HPDE6-E6E7 (cell line): ENCODE measurements at regions not wholly inside any gene's neighbourhood (a gene's known extent, or its start where the extent isn't known, plus 50 kb on each side); places are given as distances from the start of the nearest gene placed in this dataset.
A peak's percentile ranks its signal among the peaks of the same experiment; 100 is the strongest.
"Not testable (repeated sequence)": the region's sequence is repeated elsewhere in the genome, so short reads cannot be mapped to it uniquely, and the experiment has no call there.

ENCODE experiments used
- DNase-seq: peaks from one replicate; pipeline ENCODE4 v3.0.0; 2011; ENCODE audit warnings: missing footprints; ENCODE audit errors: extremely low spot score

DNA sequence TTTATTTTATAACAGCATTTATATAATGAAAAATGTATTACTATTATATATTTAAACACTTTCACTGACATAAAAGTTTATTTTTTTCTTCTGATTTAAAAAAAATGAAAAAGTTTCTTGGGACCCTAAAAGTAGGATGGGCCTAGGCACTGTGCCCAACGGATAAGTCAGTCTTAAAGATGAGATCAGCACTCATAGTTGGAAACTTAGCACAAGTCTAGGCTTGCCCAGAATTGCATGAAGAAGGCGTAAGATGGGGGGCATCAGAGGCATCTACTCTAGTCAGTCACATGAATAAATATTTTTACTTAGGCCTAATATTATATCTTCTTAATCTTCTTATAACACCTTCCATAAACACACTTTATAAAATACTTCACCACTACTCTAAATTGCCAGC is 306.7 kb upstream of the GRID2 start:
- DNase-seq: no peak

DNA sequence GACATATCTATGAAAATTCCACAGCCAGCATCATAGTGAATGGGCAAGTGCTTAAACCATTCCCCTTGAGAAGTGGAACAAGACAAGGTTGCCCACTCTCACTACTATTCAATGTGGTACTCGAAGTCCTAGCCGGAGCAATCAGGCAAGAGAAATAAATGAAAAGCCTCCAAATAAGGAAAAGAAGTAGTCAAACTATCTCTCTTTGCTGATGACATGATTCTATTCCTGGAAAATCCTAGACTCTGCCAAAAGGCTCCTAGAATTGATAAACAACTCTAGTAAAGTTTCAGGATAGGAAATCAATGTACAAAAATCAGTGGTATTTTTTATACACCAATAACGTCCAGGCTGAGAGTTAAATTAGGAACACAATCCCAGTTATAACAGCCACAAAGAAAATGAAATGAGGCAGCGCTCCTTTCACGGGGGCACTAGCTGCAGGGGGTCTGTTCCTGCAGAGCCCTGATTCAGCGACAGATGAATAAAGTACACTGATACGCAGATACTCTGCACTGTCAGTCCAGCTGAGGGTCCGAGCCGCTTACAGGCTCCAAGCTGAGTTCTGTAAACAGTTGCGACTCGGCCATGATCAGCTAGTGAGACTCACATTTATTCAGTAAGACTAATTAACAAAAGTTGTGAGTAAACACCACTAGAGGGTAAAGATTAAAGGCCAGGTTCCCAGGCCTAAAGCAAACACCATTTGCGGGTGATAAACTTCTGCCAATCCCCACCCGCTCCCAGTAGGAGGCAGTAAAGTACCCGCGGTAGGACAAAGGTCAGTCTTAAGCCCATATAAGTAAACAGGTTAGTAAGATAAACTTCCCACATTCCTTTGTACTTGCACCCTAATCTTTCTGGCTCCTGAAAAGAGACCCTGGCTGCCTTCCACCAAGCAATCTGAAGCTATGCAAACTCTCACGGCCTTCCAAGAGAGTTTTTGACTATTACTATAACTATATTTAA is 290.6 kb upstream of the GRID2 start:
- DNase-seq: no peak

- DNase-seq: no peak
Measured at GRCh38 chr4:92014067-92014466, 289.7 kb upstream of the GRID2 start.

- no peak for DNase-seq
Measured at GRCh38 chr4:92021203-92021602, 282.6 kb upstream of the GRID2 start.

GRCh38 chr4:92021788-92022187 is 282.0 kb upstream of the GRID2 start:
- DNase-seq: no peak

DNA sequence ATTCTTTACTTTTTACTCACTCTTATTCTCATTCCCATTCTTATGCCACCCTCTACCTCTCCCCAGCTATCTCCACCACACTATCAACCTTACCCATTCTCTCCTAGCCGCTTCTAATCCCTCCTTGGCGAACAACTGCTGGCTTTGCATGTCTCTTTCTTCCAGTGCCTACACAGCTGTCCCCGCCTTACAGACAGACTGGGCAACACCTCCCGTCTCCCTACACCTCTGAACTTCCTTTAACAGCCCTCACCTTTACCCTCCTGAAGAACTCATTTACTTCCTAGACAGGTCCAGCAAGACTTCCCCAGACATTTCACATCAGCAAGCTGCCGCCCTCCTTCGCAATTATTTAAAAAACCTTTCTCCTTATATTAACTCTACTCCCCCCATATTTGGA is 274.9 kb upstream of the GRID2 start:
- DNase-seq: not testable (repeated sequence)

DNA sequence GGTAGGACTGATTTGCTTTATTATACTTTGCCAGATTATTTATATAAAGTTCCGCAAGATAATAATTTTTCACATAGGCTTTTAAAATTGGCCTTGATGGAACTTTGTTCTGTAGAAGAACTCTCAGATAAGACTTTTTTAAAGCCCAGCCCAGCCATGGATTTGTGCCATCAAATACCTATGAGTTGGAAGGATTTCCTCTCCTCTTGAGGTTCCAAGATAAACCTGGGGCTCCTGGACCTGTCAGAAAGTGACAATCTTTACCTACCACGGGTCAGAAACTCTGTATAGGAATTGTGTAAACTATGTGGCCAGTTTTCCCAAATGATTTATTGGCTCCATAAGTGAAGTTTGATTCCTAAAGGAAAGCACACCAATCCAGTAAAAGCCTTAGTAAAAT is 271.9 kb upstream of the GRID2 start:
- DNase-seq: no peak

DNA sequence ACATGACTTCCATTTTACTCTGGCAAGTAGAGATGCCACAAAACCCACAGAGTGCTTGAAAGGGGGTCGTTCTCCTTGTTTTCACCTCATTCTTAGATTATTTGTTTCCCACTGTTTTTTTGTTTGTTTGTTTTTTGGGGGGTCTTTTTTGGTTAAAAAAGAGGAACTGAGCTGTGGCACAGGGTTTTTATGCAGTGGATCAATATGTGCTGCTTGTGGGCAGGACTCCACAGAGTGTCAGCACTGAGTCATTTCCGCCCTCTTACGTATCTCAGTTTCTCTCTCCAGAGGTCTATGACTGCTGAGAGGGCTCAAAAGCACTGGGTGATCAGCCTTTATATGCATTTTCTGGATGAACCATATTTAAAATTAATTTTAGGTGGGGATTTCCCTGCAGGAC is 268.1 kb upstream of the GRID2 start:
- DNase-seq: no peak

DNA sequence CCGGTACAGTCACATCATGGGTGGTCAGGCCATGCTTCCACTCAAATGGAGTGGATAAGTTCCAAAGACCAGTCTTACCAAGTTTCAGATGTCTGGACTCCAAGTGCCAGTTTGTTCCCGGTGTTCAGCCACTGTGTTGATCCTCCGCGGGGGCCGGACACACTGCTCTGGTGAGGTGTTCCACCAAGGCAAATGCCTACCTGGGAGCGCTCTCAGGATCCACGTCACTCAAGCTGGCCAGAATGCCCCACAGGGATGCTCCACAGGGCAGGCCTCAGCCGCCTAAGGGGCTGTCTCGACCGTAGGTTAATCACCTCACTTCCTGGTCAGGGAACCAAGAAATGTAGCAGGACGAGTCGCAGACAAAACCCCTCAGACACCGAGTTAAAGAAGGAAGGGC is 258.0 kb upstream of the GRID2 start:
- DNase-seq: no peak

DNA sequence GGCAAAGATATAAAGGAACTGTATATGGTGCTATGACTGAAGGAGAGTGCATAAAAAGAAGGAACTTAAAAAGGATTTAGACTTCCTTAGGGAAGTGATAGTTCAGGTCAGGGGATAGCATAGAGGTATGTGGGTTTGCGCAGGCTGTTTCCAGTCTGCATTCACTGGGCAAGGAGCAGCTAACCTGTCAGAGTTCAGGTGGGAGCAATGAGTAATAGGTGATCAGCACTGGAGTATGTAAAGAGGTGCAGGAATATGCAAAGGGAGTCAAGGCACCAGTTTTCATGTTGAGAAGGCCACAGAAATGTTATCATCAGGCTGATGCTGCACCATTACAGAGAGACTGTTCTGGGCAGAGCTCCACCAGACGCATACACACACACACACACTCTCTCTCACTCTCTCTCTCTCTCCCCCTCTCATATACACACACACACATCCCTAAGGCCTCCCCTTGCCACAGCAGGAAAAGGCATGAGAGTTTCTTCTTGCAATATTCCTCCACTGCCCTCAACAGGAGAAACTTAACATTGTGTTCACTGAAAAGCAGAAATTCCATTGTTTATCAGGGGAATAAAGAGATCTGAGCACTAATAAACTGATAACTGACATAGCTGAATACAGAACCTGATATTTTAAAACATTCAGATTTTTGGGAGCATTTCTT is 256.4 kb upstream of the GRID2 start:
- no peak for DNase-seq

GRCh38 chr4:92050875-92051274 is 252.9 kb upstream of the GRID2 start:
- no peak for DNase-seq

DNA sequence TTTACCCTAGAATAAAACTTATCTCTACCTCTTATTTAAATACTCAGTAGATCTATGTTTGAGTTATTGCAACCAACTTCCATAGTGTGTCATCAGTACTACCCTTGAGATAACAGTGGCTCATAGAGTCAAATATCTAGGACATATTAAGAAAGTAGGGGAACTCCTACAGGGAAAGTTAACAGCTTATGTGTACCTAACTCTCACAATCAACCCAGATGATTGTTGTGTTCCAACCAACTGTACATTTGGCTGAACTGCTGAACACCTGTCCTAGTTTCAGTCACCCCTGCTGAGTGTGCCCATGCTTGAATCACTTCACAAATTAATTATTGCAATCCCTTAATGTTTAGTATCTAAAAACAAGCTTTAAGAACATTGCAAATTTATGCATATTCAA is 244.2 kb upstream of the GRID2 start:
- DNase-seq: no peak

DNA sequence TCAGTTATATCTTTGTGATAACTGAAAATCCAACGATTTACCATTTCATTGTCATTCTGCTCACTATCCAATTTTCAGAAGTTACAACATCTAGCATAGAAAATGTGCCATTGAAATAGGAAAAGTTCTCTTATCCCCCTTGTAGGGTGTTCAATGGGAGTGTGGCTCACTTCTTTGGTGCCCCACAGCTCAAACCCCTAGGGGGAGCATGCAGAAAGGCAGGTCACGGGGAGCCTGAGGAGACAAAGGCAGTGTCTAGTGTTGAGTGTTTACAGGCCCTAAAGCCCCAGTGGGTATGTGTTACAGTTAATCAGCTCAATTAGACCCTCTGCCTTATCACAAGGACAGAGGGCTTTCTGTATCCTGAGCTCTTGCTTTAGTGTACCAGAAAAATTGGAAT is 243.4 kb upstream of the GRID2 start:
- DNase-seq: no peak

- DNase-seq: no peak
Measured at GRCh38 chr4:92064574-92064973, 239.2 kb upstream of the GRID2 start.

GRCh38 chr4:92066485-92066884 is 237.3 kb upstream of the GRID2 start:
- DNase-seq: no peak

DNA sequence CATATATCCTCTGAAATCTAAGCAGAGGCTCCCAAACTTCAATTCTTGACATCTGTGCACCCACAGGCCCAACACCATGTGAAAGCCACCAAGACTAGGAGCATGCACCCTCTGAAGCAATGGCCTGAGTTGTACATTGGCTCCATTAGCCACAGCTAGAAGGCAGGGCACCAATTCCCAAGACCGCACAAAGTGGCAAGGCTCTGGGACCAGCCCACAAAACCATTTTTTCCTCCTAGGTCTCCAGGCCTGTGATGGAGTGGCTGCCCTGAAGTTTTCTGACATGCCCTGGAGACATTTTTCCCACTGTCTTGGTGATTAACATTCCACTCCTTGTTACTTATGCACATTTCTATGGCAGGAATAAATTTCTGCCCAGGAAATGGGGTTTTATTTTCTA is 232.2 kb upstream of the GRID2 start:
- no peak for DNase-seq

DNA sequence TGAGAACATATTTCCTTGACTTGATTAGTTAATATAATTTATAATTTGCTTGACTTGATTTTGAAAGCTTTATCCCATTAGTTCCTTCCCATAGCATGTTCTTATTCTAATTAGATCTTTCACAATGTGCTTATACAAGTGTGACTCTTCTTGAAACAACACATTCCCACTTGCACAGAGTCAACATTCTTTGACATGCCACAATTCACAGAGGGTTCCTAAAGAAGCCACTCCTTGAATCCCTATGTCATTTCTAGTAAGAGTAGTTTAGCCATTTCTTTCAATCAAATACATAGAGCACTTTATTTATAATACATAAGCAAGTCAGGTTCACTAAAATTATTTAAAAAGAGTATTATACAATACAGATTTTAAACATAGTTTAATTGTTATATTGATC is 228.9 kb upstream of the GRID2 start:
- no peak for DNase-seq

GRCh38 chr4:92090887-92091286 is 212.9 kb upstream of the GRID2 start:
- no peak for DNase-seq

- DNase-seq: no peak
Measured at GRCh38 chr4:92091335-92091734, 212.4 kb upstream of the GRID2 start.

DNA sequence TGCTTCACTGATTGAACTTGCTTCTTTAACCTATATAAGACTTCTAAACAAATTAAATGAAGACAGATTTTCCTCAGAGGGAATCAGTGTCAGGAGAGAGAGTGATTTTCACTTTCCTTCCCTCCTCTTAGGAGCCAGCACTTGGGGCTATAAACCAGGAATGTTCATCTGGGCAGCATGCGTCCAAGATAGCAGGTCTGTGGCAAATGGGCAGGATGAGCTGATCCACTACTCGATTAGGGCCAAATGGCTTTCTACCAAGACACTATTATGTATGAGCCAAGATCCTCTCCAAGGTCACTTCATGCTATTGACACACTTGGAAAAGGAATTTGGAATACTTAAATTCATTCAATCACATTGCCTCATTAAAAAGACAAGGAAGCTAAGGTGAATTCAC is 203.9 kb upstream of the GRID2 start:
- DNase-seq: no peak

DNA sequence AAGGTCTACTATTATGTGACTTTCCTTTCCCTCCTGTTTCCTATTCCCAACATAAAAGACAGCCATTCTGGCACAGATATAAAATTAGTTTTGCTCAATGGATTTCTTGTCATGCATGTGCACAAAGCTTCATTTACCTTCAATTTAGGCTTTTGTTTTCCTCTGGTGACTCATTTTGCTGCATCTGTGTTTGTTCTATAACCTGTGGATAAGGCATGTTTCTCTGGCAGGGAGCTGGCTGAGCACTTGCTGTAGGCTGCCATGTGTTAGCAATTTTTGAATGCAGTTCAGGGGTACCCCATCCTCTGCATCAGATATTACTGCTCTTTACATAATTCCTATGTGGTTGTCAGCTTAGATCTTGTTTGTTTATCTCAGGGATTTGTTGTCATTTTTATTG is 202.8 kb upstream of the GRID2 start:
- no peak for DNase-seq

- peak; percentile 31 for DNase-seq
Measured at GRCh38 chr4:92101737-92102172, 202.0 kb upstream of the GRID2 start.

GRCh38 chr4:92104506-92104905 is 199.3 kb upstream of the GRID2 start:
- no peak for DNase-seq
